Neuron (in vitro differentiated cells): ENCODE measurements at regions not wholly inside any gene's neighbourhood (a gene's known extent, or its start where the extent isn't known, plus 50 kb on each side); places are given as distances from the start of the nearest gene placed in this dataset.

Experiments
- H2AFZ ChIP-seq: one replicate; pipeline ENCODE4 v1.6.1; 2013; ENCODE audit warnings: low read depth, mild to moderate bottlenecking, inconsistent platforms, low read length, moderate library complexity
- H3K27me3 ChIP-seq: one replicate; pipeline ENCODE4 v1.6.1; 2013; ENCODE audit warnings: low read length; ENCODE audit not compliant: insufficient read depth
- H3K36me3 ChIP-seq: one replicate; pipeline ENCODE4 v1.6.1; 2013; ENCODE audit warnings: low read length; ENCODE audit not compliant: insufficient read depth
- H3K4me1 ChIP-seq: one replicate; pipeline ENCODE4 v1.6.1; 2013; ENCODE audit warnings: low read length; ENCODE audit not compliant: insufficient read depth
- H3K4me3 ChIP-seq: 2 replicates; pipeline ENCODE4 v1.5.1; 2013; ENCODE audit warnings: mild to moderate bottlenecking, low read length, moderate library complexity
- H3K9me3 ChIP-seq: one replicate; pipeline ENCODE4 v1.6.1; 2013; ENCODE audit warnings: low read length

DNA sequence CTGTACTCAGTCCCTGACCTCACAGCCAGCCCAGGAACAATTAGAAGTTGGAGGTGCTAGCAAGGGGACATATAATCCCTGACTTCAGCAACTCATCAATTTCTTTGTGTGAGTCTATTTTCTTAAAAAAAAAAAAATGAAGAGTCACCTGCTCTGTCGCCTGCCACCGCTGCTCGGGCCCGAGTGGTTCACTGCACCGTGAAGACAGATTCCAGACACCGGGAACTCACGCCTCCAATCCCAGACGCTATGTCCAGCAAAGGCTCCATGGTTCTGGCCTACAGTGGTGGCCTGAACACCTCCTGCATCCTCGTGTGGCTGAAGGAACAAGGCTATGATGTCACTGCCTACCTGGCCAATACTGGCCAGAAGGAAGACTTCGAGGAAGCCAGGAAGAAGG is 606.6 kb downstream of the PRELID2 start:
- Histone ChIP-seq H3K4me1 (peaks cover 7% of the 10 kb centered on the region), H2AFZ (no peak overlapping the region), H3K36me3 (no peaks in the 10 kb centered on the region), H3K9me3 (no peaks in the 10 kb centered on the region), H3K27me3 (no peaks in the 10 kb centered on the region), H3K4me3 (no peak overlapping the region)

DNA sequence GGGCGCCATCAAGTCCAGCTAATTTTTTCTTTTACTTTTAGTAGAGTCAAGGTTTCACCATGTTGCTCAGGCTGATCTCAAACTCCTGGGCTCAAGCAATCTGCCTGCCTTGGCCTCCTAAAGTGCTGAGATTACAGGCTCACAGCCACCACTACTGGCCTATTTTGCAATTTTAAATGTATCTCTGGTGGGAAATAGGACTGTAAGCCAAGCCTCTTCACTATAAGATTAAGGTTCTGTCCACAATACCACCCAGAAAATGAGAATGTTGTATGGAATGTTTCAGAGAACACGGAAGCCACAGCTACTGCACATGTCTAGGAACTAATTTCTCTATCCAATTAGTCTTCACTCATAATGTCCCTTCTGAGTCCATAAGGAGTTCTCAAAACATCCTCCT is 607.3 kb downstream of the PRELID2 start:
- no peak overlapping the region for H2AFZ ChIP-seq
- no peak overlapping the region for H3K4me3 ChIP-seq
- no peaks in the 10 kb centered on the region for H3K9me3 ChIP-seq
- no peaks in the 10 kb centered on the region for H3K36me3 ChIP-seq
- H3K27me3 ChIP-seq: no peaks in the 10 kb centered on the region
- H3K4me1 ChIP-seq: peaks cover 7% of the 10 kb centered on the region

DNA sequence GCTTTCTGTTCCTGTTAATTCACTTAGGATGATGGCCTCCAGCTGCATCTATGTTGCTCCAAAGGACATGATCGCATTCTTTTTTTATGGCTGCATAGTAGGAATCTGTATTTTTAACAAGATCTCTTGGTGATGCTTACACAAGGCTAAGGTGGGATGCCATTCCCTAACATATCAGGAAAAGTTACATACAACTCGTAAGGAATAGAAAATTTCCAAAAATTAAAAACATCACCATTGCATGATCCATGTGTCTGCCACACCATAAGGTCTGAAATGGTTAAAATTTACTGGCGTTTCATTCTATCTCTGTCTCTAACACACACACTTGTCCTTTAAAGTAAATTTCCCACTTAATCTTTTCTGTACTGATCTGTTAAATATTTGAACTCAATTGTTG is 608.4 kb downstream of the PRELID2 start:
- H3K4me3 ChIP-seq: no peak overlapping the region

DNA sequence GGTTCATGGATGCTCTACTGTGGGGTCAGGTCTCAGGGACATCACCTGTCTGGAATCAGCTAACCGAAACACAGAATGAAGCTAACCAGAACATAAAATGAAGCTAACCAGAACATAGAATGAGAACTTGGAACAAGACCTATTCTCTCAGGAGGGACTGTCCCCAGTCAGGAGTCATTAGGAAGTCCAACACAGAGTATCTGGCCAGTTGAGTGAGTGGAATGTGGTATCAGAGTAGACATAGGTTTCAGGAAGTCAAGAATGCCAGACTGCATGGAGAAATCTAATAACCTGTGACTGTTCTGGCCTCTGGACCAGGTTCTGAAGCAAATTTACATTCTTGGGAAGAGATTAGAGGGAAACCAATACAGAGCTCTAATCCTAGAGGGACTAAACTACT is 609.6 kb downstream of the PRELID2 start:
- Histone ChIP-seq H3K36me3 (no peaks in the 10 kb centered on the region), H3K9me3 (no peaks in the 10 kb centered on the region), H3K4me3 (no peak overlapping the region), H3K27me3 (no peaks in the 10 kb centered on the region), H2AFZ (no peak overlapping the region), H3K4me1 (peaks cover 7% of the 10 kb centered on the region)

More for the DNA sequence above, 608.4 kb downstream of the PRELID2 start:
- Histone ChIP-seq H3K4me1 (peaks cover 7% of the 10 kb centered on the region), H3K36me3 (no peaks in the 10 kb centered on the region), H3K27me3 (no peaks in the 10 kb centered on the region), H3K9me3 (no peaks in the 10 kb centered on the region), H2AFZ (no peak overlapping the region)

DNA sequence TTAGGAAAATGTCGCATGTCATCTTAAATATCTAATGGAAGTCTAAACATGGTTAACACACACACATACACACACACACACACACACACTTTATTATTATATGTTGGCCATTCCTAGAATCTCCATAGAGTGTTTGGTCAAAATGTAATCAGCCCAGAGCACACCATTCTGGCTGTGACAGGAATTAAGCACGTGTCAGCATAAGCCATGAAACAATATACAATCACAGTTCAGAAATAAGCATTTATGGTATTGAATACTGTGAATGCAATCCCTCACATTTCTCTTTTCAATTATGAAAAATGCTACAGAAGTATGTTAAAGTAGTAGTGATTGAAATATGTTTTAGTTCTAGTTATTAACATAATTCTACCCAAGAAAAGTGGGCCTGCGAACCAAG is 611.6 kb downstream of the PRELID2 start:
- Histone ChIP-seq H3K9me3 (no peaks in the 10 kb centered on the region), H3K4me1 (peaks cover 7% of the 10 kb centered on the region), H3K4me3 (no peak overlapping the region), H3K36me3 (no peaks in the 10 kb centered on the region), H2AFZ (no peak overlapping the region), H3K27me3 (no peaks in the 10 kb centered on the region)

DNA sequence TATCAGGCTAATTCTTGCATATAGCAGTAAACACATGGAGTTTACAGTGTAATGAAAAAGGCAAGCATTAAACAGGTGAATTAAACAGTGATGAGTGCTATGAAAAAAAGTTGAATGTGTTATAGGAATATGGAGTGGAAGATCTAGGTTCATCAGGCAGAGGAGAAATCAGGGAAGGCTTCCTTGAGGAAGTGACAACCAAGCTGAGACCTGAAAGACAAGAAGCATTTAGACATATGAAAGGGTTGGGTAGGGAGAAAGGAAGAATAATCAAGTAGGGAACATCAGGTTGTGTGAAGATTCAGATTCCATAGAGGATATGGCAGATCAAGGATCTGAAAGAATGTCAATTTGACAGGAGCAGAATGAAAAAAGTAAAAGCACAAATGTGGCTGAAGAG is 612.5 kb downstream of the PRELID2 start:
- Histone ChIP-seq H3K36me3 (no peaks in the 10 kb centered on the region), H3K4me3 (no peak overlapping the region), H3K9me3 (no peaks in the 10 kb centered on the region), H3K4me1 (peaks cover 7% of the 10 kb centered on the region), H3K27me3 (no peaks in the 10 kb centered on the region), H2AFZ (no peak overlapping the region)

DNA sequence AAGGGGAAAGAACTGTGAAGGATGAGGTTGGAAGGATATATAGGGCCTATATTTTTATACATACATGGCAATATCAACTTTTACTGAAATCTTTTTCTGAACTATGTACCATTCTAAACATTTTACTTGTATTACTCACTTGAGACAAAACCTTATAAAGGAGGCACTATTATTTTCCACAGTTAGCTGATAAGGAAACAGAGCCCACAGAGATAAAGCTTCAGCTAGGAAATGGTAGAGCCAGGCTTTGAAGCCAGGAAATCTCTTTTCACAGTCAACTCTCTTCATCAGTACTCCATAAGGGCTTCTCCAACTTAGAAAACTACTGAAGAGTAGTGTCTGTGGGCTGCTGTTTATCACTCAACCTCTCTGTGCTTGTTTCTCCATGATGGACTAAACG is 613.7 kb downstream of the PRELID2 start:
- no peaks in the 10 kb centered on the region for H3K36me3 ChIP-seq
- H3K27me3 ChIP-seq: no peaks in the 10 kb centered on the region
- peaks cover 7% of the 10 kb centered on the region for H3K4me1 ChIP-seq
- no peaks in the 10 kb centered on the region for H3K9me3 ChIP-seq
- H2AFZ ChIP-seq: no peak overlapping the region
- H3K4me3 ChIP-seq: no peak overlapping the region

DNA sequence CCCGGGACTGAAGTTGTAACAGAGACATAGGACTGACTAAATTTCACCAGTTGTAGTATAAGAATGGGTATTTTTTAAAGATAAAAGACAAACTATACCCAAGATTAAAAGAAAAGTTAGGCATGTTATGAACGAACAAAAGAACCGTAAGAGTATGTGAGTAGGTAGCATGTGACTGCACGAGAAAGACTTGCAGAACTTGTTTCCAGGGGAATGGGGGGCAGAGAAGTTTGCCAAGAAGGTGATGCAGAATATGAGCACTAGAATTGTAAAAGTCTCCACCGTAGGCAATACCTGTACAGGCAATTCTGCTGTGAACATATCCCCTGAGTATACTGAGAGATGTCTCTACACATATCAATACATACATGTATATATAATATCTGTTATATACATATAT is 614.7 kb downstream of the PRELID2 start:
- Histone ChIP-seq H3K27me3 (no peaks in the 10 kb centered on the region), H3K4me3 (no peak overlapping the region), H2AFZ (no peak overlapping the region), H3K4me1 (peaks cover 7% of the 10 kb centered on the region), H3K9me3 (no peaks in the 10 kb centered on the region), H3K36me3 (no peaks in the 10 kb centered on the region)

DNA sequence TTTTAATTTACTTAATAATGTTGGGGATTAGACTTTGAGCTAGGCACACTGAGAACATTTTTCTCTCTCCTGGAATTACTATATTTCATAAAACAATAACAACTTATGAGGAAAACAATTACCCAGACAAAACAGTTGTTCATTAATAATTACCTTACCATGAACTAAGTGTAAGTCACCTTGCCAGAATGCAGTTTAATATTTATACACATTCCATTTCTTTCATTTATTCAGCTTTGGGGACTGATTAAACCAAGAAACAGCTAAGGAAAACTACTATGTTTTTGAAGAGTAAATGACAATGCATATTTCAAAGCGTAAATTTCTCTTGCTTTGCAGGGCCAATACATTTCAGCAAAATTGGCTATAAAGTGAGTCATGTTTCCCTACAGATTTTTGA is 616.2 kb downstream of the PRELID2 start:
- H3K4me1 ChIP-seq: peaks cover 2% of the 10 kb centered on the region
- H3K36me3 ChIP-seq: no peaks in the 10 kb centered on the region
- H3K4me3 ChIP-seq: no peak overlapping the region
- H2AFZ ChIP-seq: no peak overlapping the region
- no peaks in the 10 kb centered on the region for H3K9me3 ChIP-seq
- H3K27me3 ChIP-seq: no peaks in the 10 kb centered on the region

DNA sequence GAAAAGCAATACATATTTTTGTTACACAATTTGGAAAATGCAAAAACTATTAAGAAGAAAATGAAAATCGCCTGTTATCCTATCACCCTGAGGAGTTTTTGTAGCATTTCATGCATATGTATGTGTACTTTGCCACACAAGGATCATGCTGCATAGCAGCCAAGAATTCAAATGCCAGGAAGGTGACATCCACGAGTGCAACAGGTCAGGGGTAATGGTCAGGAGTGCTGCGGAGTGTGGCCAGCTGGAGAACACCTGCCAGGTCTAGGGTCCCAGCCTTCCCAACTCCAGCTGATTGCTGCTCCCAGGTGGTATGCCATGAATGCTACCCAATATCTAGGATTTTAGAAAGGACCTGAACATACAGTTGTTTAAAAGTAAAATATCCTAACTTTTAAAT is 617.1 kb downstream of the PRELID2 start:
- Histone ChIP-seq H3K36me3 (no peaks in the 10 kb centered on the region), H3K9me3 (no peaks in the 10 kb centered on the region), H3K4me3 (no peak overlapping the region), H3K27me3 (no peaks in the 10 kb centered on the region), H3K4me1 (no peaks in the 10 kb centered on the region), H2AFZ (no peak overlapping the region)

DNA sequence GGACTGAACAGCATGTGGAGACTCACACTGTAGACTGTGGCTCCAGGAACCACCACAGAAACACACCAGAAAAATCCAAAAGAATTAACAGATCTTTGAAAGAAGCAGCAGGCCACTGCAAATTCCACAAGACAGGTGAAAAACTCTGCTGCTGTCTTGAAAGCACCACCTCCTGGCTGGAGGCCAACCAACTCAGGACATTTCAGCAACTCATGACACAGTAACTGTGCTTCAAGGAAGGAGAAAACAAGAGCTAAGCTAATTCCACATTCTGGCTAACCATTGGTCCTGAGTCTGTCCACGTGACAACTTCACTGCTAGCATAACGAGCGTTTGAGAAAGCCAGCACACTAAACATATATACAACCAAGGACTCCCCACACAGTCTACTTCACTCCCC is 625.1 kb downstream of the PRELID2 start:
- Histone ChIP-seq H3K9me3 (no peaks in the 10 kb centered on the region), H3K27me3 (no peaks in the 10 kb centered on the region), H3K36me3 (no peaks in the 10 kb centered on the region), H2AFZ (no peak overlapping the region), H3K4me3 (no peak overlapping the region), H3K4me1 (no peaks in the 10 kb centered on the region)

DNA sequence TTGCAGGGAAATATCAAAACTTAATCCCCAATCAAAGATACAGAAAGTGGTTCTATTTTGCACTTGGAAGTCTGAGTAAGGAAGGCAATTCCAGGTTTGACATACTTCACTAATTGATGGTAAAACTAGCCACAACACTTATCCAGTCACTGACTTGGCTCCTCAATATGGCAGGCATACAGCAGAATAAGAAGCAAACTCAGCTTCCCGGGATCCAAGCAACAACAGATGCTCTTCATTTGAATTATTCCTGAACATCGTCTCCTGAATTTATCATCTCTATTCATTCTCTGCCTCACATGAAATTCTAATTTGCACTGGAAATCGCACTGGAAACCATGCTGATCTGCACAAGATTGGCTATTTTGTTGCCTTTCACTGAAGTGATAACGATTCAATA is 629.6 kb downstream of the PRELID2 start:
- Histone ChIP-seq H3K27me3 (no peaks in the 10 kb centered on the region), H2AFZ (no peak overlapping the region), H3K9me3 (no peaks in the 10 kb centered on the region), H3K4me1 (no peaks in the 10 kb centered on the region), H3K4me3 (no peak overlapping the region), H3K36me3 (no peaks in the 10 kb centered on the region)

DNA sequence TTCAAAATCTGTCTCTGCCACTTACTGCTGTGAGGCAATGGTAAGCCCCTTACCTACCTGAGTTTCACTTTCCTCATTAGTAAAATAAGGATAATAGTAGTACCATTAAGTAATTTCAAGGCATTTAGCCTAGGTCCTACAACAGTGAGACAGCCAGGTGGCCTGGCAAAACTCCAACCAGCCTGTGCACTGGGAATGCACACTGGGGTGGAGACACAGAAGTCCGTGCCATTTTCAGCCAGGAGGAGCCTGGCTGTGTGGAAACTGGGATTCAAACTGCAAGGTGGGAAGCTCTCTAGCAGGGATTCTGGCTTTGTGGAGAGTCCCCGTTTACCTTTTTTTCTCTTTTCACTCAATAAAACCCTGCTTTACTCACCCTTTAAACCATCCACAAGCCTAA is 630.4 kb downstream of the PRELID2 start:
- H3K36me3 ChIP-seq: no peaks in the 10 kb centered on the region
- H3K9me3 ChIP-seq: no peaks in the 10 kb centered on the region
- H2AFZ ChIP-seq: no peak overlapping the region
- no peaks in the 10 kb centered on the region for H3K4me1 ChIP-seq
- H3K4me3 ChIP-seq: no peak overlapping the region
- H3K27me3 ChIP-seq: no peaks in the 10 kb centered on the region

DNA sequence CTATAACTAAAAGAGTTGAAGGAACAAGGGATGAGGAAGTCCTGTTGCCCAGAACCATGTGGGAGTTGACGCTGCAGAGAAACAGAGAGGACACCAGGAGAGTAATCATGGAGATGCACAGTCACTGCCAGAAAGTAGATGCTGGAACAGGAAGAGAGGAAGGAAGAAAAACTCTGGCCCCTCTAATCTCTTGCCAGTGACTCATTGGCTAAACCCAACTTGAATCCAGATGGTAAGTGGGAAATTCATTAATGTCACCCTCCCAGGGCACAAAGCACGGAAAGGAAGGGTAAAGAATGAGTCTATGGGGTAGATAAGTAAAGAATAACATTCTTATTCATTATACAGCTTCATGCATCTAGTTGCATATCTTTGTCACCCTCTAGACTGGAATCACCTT is 631.9 kb downstream of the PRELID2 start:
- H2AFZ ChIP-seq: no peak overlapping the region

More for the DNA sequence above, 631.9 kb downstream of the PRELID2 start:
- Histone ChIP-seq H3K36me3 (no peaks in the 10 kb centered on the region), H3K9me3 (no peaks in the 10 kb centered on the region), H3K4me1 (no peaks in the 10 kb centered on the region), H3K27me3 (no peaks in the 10 kb centered on the region), H3K4me3 (no peak overlapping the region)
